GM19397 (cell line): ENCODE measurements at regions not wholly inside any gene's neighbourhood (a gene's known extent, or its start where the extent isn't known, plus 50 kb on each side); places are given as distances from the start of the nearest gene placed in this dataset.

Experiments used
- ATAC-seq: cut with Tn5 transposase; IDR thresholded peaks from one replicate; pipeline ENCODE4 v1.9.1; 2021; ENCODE audit warnings: mild to moderate bottlenecking, moderate library complexity; ENCODE audit not compliant: unreplicated experiment

GRCh38 chr11:116488836-116489389 lies 283.9 kb downstream of the BUD13 start:
- ATAC-seq, result no peak

DNA sequence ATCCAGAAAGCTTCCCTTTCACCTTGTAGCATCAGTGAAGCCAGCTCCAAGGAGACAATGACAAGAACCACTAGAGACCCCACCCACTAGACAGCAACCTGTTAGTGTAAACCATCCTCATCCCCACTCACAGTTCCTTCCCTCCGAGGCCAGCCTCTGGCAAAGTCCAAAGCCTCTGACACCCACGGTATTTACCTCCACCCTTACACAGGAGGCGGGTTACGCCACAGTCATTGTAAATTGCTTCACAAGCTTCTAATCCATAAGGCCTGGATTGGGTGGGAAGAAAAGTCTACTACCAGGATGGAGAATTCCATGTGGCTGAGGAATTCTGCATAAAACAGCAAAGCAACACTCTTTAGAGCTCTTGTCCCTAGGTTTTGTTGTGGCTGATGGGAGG lies 287.4 kb downstream of the BUD13 start:
- ATAC-seq, result no peak

- no peak for ATAC-seq
Measured at GRCh38 chr11:116482716-116483115, 290.1 kb downstream of the BUD13 start.

- ATAC-seq, result no peak
Measured at GRCh38 chr11:116481126-116481675, 291.6 kb downstream of the BUD13 start.

- ATAC-seq, result no peak
Measured at GRCh38 chr11:116478669-116479668, 293.8 kb downstream of the BUD13 start.

- ATAC-seq, result no peak
Measured at GRCh38 chr11:116478205-116478604, 294.6 kb downstream of the BUD13 start.

- ATAC-seq, result no peak
Measured at GRCh38 chr11:116473790-116474346, 298.9 kb downstream of the BUD13 start.

GRCh38 chr11:116473206-116473769 lies 299.5 kb downstream of the BUD13 start:
- ATAC-seq, result no peak

DNA sequence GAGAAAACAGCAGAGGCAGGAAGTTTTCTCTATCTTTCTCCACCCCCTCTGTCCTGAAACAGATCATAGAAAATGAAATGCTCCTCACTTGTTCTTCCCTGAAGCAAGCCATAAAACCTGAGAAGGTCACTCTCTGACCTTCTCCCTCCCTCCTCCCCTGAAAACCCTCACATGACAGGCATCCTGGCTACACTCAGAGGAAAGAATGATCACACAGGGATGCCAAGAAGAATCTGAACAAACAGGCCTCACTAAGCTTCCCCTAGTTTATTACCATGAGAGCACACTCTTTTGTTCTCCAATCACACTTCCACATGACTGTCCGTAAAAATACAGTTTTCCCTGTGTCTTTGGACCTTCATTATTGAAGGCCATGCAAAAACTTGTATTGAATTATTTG lies 300.1 kb downstream of the BUD13 start:
- no peak for ATAC-seq

GRCh38 chr11:116471608-116472256 lies 301.1 kb downstream of the BUD13 start:
- ATAC-seq, result no peak

DNA sequence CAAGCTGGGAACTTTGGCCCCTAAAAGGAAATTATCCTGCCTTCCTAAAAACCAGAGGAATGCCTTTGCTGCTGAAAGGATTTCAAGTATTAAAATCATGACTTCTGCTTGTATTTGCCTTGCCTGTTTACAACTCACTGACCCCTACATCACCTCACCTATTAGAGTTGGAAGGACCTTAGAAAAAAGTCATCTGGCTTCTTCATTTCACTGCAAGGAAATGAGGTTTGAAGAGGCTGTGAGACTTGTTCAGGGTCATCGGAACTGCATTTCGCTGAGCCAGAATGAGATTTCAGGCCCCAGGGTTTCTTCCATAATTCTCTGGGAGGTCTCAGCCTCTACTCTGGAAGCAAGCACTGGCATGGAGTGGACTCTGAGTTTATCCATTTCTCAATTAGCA lies 304.1 kb downstream of the BUD13 start:
- no peak for ATAC-seq

GRCh38 chr11:116467823-116468222 lies 305.0 kb downstream of the BUD13 start:
- no peak for ATAC-seq

- no peak for ATAC-seq
Measured at GRCh38 chr11:116466801-116467200, 306.0 kb downstream of the BUD13 start.

- no peak for ATAC-seq
Measured at GRCh38 chr11:116466191-116466590, 306.6 kb downstream of the BUD13 start.

DNA sequence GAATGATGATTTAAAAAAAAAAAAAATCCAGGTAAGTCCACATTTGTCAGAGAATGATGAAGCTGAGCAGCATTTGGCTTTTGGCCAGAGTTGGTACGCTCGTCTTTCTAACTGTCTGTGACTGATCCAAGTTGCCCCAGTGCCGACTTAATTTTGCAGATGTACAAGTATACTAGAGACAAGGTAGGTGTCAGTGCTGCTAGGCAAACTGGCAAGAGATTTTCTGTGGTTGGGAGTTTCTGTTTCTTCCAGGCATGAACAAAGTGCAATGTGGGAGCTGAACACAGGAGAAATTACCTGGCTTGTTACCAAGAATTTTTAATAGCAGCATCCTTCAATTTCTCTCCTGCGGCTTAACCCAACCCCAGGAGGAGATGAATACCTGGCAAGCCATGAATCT lies 307.7 kb downstream of the BUD13 start:
- ATAC-seq, result no peak

- no peak for ATAC-seq
Measured at GRCh38 chr11:116461789-116462188, 311.0 kb downstream of the BUD13 start.

DNA sequence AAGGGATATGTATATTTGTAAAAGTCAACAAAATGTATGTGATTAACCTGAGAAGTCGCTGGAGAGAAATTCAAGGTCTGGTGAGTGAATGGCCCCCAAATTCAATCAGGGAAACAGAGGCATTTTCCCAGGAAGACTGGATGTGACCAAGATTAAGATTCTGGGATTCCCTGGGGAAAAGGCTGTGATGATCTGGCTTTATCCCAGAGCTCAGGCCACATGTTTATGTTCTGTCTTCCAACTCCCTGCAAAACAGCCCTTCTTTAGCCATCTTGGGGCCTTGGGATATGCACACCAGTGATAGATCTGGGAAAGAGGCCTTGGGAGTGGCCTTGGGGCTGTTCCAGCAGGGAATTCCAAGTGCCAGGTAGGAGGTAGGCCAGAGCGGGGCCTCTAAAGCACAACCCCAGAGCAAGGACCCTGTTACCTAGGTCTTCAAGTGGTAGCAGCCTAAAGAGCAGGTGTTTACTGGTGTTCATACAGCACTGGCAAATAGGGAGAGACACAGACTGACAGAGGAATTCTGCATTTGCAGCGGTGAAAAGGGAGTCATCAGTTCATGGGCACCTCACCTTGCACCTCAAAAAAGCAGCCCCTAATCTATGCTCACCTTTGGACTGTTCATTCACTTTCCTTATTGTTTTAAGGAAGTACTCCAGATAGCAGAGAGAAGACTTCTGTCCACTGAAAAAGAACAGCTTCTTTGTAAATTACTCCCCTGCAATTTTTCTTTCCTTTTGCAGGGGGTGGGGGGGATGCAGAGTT lies 312.4 kb downstream of the BUD13 start:
- no peak for ATAC-seq

DNA sequence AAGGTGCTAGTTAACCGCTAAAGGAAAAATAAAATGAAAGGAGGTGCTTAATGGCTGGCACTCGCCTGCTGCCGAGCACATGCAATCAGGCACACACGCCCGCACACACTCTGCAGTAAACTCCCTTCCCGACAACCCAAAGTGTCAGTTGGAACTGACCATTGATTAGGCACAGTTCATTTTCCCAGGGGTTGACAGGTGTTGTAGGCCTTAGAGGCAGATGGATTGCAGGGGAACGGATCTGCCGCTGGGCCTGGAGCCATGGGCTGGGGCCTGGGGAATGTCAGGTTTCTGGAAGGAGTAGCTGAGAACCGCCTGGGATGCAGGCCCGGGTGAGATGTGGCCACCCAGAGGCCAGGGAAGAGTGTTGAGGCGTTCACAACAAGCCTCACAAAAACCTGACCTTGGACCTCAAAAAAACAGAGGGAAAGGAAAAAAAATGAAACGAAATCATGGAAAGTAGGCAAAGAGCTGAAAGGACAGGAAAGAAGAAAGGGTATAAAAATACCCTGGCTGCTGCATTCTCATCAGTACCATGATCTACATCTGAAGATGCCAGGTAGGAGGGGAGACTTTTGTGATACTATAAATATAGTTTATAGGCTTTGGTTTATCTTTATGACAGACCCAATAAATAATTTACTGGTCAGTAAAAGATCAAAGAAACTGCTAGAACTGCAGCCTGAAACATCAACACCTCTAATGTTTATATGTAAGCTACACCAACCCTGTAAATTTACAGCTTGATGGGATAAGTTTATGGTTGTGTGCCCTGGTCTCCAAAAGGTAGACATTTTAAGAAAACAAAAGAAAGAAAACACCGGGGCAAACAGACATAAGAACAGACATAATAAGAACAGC lies 313.4 kb downstream of the BUD13 start:
- ATAC-seq, result no peak

DNA sequence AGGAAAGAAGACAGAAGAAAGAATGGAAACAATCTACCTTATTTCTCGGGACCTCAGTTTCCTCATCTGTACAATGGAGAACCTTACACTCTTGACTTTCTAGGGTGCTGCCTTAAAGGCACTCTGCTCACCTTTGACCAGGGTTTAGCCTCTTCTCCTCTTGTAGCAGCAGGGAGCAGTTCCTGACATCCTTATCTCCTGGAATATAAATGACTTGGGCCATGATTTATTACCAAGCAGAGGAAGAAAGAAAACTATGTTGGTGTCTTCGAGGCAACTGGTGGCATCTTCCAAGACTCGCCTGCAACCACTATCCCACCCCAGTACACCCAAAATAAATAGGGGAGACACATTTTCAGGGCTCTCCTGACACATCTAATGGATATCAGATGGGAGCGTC lies 314.2 kb downstream of the BUD13 start:
- ATAC-seq, result no peak
